CD14-positive monocyte (primary cell): ENCODE measurements at regions not wholly inside any gene's neighbourhood (a gene's known extent, or its start where the extent isn't known, plus 50 kb on each side); places are given as distances from the start of the nearest gene placed in this dataset.

Source experiments
- DNase-seq, 3 donors: peaks; one replicate each; pipeline ENCODE4 v3.0.0-alpha.2; 2011 to 2022
- H2AFZ ChIP-seq: 2 replicates; pipeline ENCODE4 v1.6.0; 2012; ENCODE audit warnings: mild to moderate bottlenecking, low read depth, low read length, inconsistent platforms; ENCODE audit not compliant: insufficient read depth, poor library complexity, severe bottlenecking
- H3K27ac ChIP-seq, 2 donors: 1 replicate in 1 of 2; 2 replicates in 1 of 2; pipeline ENCODE4 v1.5.1; 2012 to 2013; ENCODE audit warnings: low read length in 2 of 2, control low read depth in 1 of 2, inconsistent platforms in 1 of 2, low read depth in 1 of 2, mild to moderate bottlenecking in 1 of 2
- H3K27me3 ChIP-seq, 2 donors: one replicate each; pipeline versions ENCODE4 v1.6.0 to v1.6.1; 2011 to 2013; ENCODE audit warnings: low read length in 2 of 2; ENCODE audit not compliant: control insufficient read depth in 2 of 2, insufficient read depth in 2 of 2
- H3K36me3 ChIP-seq, 2 donors: replicated peaks in 1 of 2; 1 replicate in 1 of 2; 2 replicates in 1 of 2; pipeline versions ENCODE4 v1.5.1 to v1.6.1; 2012 to 2013; ENCODE audit warnings: low read length in 2 of 2, control low read depth in 1 of 2, inconsistent platforms in 1 of 2, mild to moderate bottlenecking in 1 of 2; ENCODE audit not compliant: insufficient read depth in 2 of 2, control insufficient read depth in 1 of 2
- H3K4me1 ChIP-seq, 2 donors: 1 replicate in 1 of 2; 2 replicates in 1 of 2; pipeline versions ENCODE4 v1.5.1 to v1.6.1; 2012 to 2013; ENCODE audit warnings: low read length in 2 of 2, control low read depth in 1 of 2, inconsistent platforms in 1 of 2, mild to moderate bottlenecking in 1 of 2, moderate library complexity in 1 of 2; ENCODE audit not compliant: insufficient read depth in 2 of 2, control insufficient read depth in 1 of 2
- H3K4me2 ChIP-seq: replicated peaks from 2 replicates; pipeline ENCODE3; 2012; ENCODE audit warnings: low read length, moderate library complexity, mild to moderate bottlenecking; ENCODE audit not compliant: poor library complexity, severe bottlenecking; ENCODE audit errors: extremely low read depth
- H3K4me3 ChIP-seq, 3 experiments: fragments of 200-600 bp in 1 of 3; sonication (generic) in 1 of 3; replicated peaks in 1 of 3; 1 replicate in 2 of 3; 2 replicates in 1 of 3; pipeline ENCODE4 v1.5.1; 2011 to 2013; ENCODE audit warnings: low read length in 3 of 3, mild to moderate bottlenecking in 3 of 3, control low read depth in 2 of 3, low read depth in 2 of 3, inconsistent platforms in 1 of 3, moderate library complexity in 1 of 3
- H3K79me2 ChIP-seq: 2 replicates; pipeline ENCODE4 v1.6.0; 2012; ENCODE audit warnings: mild to moderate bottlenecking, control low read depth, inconsistent platforms, low read length, moderate library complexity; ENCODE audit not compliant: insufficient read depth
- H3K9ac ChIP-seq: 2 replicates; pipeline ENCODE4 v1.6.0; 2017; ENCODE audit warnings: low read length, mild to moderate bottlenecking; ENCODE audit not compliant: insufficient read depth, poor library complexity, severe bottlenecking
- H3K9me3 ChIP-seq, 2 donors: replicated peaks in 1 of 2; 1 replicate in 1 of 2; 2 replicates in 1 of 2; pipeline versions ENCODE4 v1.5.1 to v1.6.1; 2012 to 2013; ENCODE audit warnings: low read length in 2 of 2, control low read depth in 1 of 2; ENCODE audit not compliant: control insufficient read depth in 1 of 2, insufficient read depth in 1 of 2
- H4K20me1 ChIP-seq: 2 replicates; pipeline ENCODE4 v1.6.0; 2012; ENCODE audit warnings: mild to moderate bottlenecking, low read length, control low read depth, moderate library complexity; ENCODE audit not compliant: insufficient read depth
- H3K27ac Mint-ChIP-seq, 7 donors: one replicate each; pipeline ENCODE4 v1.8.0; 2020; ENCODE audit warnings: mild to moderate bottlenecking in 7 of 7, mixed read lengths in 7 of 7, moderate library complexity in 6 of 7, inconsistent platforms in 2 of 7
- H3K27me3 Mint-ChIP-seq, 3 donors: one replicate each; pipeline ENCODE4 v1.8.0; 2021 to 2022; ENCODE audit warnings: low read depth in 3 of 3, mild to moderate bottlenecking in 3 of 3, mixed read lengths in 3 of 3, moderate library complexity in 3 of 3, inconsistent platforms in 1 of 3
- H3K36me3 Mint-ChIP-seq, 2 donors: one replicate each; pipeline ENCODE4 v1.8.0; 2020; ENCODE audit warnings: mixed read lengths in 2 of 2, inconsistent platforms in 1 of 2, mild to moderate bottlenecking in 1 of 2
- H3K4me1 Mint-ChIP-seq: one replicate; pipeline ENCODE4 v1.8.0; 2020; ENCODE audit warnings: mild to moderate bottlenecking, mixed read lengths
- H3K4me3 Mint-ChIP-seq, 2 donors: one replicate each; pipeline ENCODE4 v1.8.0; 2020; ENCODE audit warnings: mild to moderate bottlenecking in 2 of 2, mixed read lengths in 2 of 2, moderate library complexity in 1 of 2
- H3K9me3 Mint-ChIP-seq, 7 donors: one replicate each; pipeline ENCODE4 v1.8.0; 2020 to 2022; ENCODE audit warnings: mixed read lengths in 7 of 7, mild to moderate bottlenecking in 6 of 7, moderate library complexity in 6 of 7, inconsistent platforms in 2 of 7
- WGBS: methylation state at CpG from one replicate; pipeline ENCODE4 v1.1.5; 2013; ENCODE audit warnings: missing lambda C conversion rate; ENCODE audit not compliant: insufficient coverage; 5-methylcytosine and 5-hydroxymethylcytosine counted together
- intact Hi-C, 2 donors: fragments of 100-400 bp; cut with micrococcal nuclease; formaldehyde crosslinking; loops; one replicate each; pipeline versions ENCODE4 v1.15.0 to v1.15.1; 2023
- TF ChIP-seq, protein P1 (sequence below): fragments of 200-600 bp; IDR thresholded peaks from one replicate; pipeline ENCODE4 v1.8.0; 2022; ENCODE audit warnings: antibody characterized with exemption, mild to moderate bottlenecking

- H3K4me2 ChIP-seq = no peak overlapping the region
- Mint-ChIP-seq H3K4me3 (no peak overlapping the region), H3K4me1 (peaks cover 3% of the 10 kb centered on the region), H3K27ac (no peak overlapping the region), H3K36me3 (no peaks in the 10 kb centered on the region), H3K27me3 (no peaks in the 10 kb centered on the region), H3K9me3 (peaks cover 0 to 2% (median 0%) of the 10 kb centered on the region in 7 donors)
- no peaks in the 10 kb centered on the region for H4K20me1 ChIP-seq
- TF ChIP-seq, protein P1, sequence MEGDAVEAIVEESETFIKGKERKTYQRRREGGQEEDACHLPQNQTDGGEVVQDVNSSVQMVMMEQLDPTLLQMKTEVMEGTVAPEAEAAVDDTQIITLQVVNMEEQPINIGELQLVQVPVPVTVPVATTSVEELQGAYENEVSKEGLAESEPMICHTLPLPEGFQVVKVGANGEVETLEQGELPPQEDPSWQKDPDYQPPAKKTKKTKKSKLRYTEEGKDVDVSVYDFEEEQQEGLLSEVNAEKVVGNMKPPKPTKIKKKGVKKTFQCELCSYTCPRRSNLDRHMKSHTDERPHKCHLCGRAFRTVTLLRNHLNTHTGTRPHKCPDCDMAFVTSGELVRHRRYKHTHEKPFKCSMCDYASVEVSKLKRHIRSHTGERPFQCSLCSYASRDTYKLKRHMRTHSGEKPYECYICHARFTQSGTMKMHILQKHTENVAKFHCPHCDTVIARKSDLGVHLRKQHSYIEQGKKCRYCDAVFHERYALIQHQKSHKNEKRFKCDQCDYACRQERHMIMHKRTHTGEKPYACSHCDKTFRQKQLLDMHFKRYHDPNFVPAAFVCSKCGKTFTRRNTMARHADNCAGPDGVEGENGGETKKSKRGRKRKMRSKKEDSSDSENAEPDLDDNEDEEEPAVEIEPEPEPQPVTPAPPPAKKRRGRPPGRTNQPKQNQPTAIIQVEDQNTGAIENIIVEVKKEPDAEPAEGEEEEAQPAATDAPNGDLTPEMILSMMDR = no peak
- H3K9me3 ChIP-seq = no peaks in the 10 kb centered on the region
- H3K27me3 ChIP-seq = no peaks in the 10 kb centered on the region
- H2AFZ ChIP-seq = no peak overlapping the region
- no peaks in the 10 kb centered on the region for H3K36me3 ChIP-seq
- H3K4me1 ChIP-seq = no peaks in the 10 kb centered on the region
- WGBS = 100% methylated on average over 2 of the region's 4 CpGs
- no peak for DNase-seq
- H3K79me2 ChIP-seq = no peaks in the 10 kb centered on the region
- H3K27ac ChIP-seq = no peak overlapping the region
- H3K9ac ChIP-seq = no peak overlapping the region
- intact Hi-C loops = no loop called here
- no peak overlapping the region for H3K4me3 ChIP-seq
Observed at GRCh38 chr6:151753581-151753980, 53.9 kb upstream of the ESR1 start.

GRCh38 chr6:151757506-151757955 lies 50.0 kb upstream of the ESR1 start:
- TF ChIP-seq, protein P1 = no peak
- H3K79me2 ChIP-seq = no peaks in the 10 kb centered on the region
- H3K4me1 ChIP-seq = no peaks in the 10 kb centered on the region
- H3K9me3 ChIP-seq = no peaks in the 10 kb centered on the region
- H3K4me3 Mint-ChIP-seq = no peak overlapping the region
- H3K36me3 Mint-ChIP-seq = no peaks in the 10 kb centered on the region
- intact Hi-C loops = no loop called here
- no peaks in the 10 kb centered on the region for H3K27me3 ChIP-seq
- H3K27ac Mint-ChIP-seq = no peak overlapping the region
- WGBS = 95% methylated on average over 3 of the region's 5 CpGs
- no peak overlapping the region for H3K4me2 ChIP-seq
- H3K9me3 Mint-ChIP-seq = peaks cover 0 to 2% (median 0%) of the 10 kb centered on the region in 7 donors
- no peaks in the 10 kb centered on the region for H3K36me3 ChIP-seq
- H4K20me1 ChIP-seq = no peaks in the 10 kb centered on the region
- no peak overlapping the region for H3K27ac ChIP-seq
- no peak overlapping the region for H3K4me3 ChIP-seq
- DNase-seq = no peak
- H3K4me1 Mint-ChIP-seq = no peaks in the 10 kb centered on the region
- no peak overlapping the region for H2AFZ ChIP-seq
- no peak overlapping the region for H3K9ac ChIP-seq
- no peaks in the 10 kb centered on the region for H3K27me3 Mint-ChIP-seq
